Ovary (tissue), 3 donors: ENCODE measurements at regions not wholly inside any gene's neighbourhood (a gene's known extent, or its start where the extent isn't known, plus 50 kb on each side); places are given as distances from the start of the nearest gene placed in this dataset.

Experiments used
- POLR2A ChIP-seq: fragments of 450-650 bp; IDR thresholded peaks from one replicate; pipeline ENCODE4 v1.6.1; 2017; ENCODE audit warnings: antibody characterized with exemption, mild to moderate bottlenecking, moderate library complexity
- TF ChIP-seq, protein P1 (sequence below), 3 donors: fragments of 450-650 bp in 2 of 3; fragments of 200-600 bp in 1 of 3; IDR thresholded peaks; one replicate each; pipeline versions ENCODE4 v1.5.1 to v1.8.0; 2016 to 2022; ENCODE audit warnings: antibody characterized with exemption in 3 of 3, mild to moderate bottlenecking in 1 of 3
- donor health status: DM: no; HTN: no; CAD: no.

GRCh38 chr1:191752342-191752741 is 405.9 kb upstream of the RGS18 start:
- TF ChIP-seq, protein P1, sequence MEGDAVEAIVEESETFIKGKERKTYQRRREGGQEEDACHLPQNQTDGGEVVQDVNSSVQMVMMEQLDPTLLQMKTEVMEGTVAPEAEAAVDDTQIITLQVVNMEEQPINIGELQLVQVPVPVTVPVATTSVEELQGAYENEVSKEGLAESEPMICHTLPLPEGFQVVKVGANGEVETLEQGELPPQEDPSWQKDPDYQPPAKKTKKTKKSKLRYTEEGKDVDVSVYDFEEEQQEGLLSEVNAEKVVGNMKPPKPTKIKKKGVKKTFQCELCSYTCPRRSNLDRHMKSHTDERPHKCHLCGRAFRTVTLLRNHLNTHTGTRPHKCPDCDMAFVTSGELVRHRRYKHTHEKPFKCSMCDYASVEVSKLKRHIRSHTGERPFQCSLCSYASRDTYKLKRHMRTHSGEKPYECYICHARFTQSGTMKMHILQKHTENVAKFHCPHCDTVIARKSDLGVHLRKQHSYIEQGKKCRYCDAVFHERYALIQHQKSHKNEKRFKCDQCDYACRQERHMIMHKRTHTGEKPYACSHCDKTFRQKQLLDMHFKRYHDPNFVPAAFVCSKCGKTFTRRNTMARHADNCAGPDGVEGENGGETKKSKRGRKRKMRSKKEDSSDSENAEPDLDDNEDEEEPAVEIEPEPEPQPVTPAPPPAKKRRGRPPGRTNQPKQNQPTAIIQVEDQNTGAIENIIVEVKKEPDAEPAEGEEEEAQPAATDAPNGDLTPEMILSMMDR (IDR thresholded peaks at IDR 0.05), result no peak
- no peak for TF ChIP-seq POLR2A
